HepG2 (cell line): ENCODE measurements at regions not wholly inside any gene's neighbourhood (a gene's known extent, or its start where the extent isn't known, plus 50 kb on each side); places are given as distances from the start of the nearest gene placed in this dataset.

Experiments
- ATAC-seq: fragments of 200-7000 bp; cut with Tn5 transposase; 3 replicates; pipeline ENCODE4 v1.9.1; 2020; ENCODE audit warnings: mild to moderate bottlenecking, moderate library complexity
- BruUV-seq: library from RNA; stranded (reverse); fragments of 400-500 nt; replicated peaks from 2 replicates; lab custom pipeline; 2021; lab: Mats Ljungman, UMichigan
- CTCF ChIA-PET: fragments of 300-600 bp; formaldehyde crosslinking; extraction: SDS; loops from one replicate; lab custom pipeline; 2021; ENCODE audit warnings: low total read pairs, inconsistent platforms, low intra/inter-chr PET ratio; lab: Yijun Ruan, JAX
- POLR2A ChIA-PET: fragments of 350-600 bp; sonication (Branson Sonifier 250); formaldehyde crosslinking; loops from one replicate; lab custom pipeline; 2020; ENCODE audit warnings: antibody characterized with exemption, inconsistent platforms; lab: Yijun Ruan, JAX
- DNase-seq: peaks from one replicate; pipeline ENCODE4 v3.0.0-alpha.2; 2015; ENCODE audit warnings: low spot score
- FAIRE-seq: peaks from 3 replicates; lab custom pipeline; 2011; peaks lifted over from hg19 to GRCh38; lab: Jason Lieb, UNC
- H2AFZ ChIP-seq: one replicate; pipeline ENCODE4 v1.6.1; 2011; ENCODE audit warnings: low read length, inconsistent platforms
- H3K27ac ChIP-seq: fragments of 300-600 bp; 3 replicates; pipeline ENCODE4 v1.8.0; 2011; ENCODE audit warnings: mixed run types, mild to moderate bottlenecking, mixed read lengths, low read length, inconsistent platforms; ENCODE audit not compliant: insufficient read depth; ENCODE audit errors: extremely low read length
- H3K27me3 ChIP-seq, 2 experiments: fragments of 200-600 bp in 1 of 2; 2 replicates in 1 of 2; 3 replicates in 1 of 2; pipeline versions ENCODE4 v1.6.0 to v1.8.0; 2011; ENCODE audit warnings: low read length in 2 of 2, mild to moderate bottlenecking in 2 of 2, moderate library complexity in 2 of 2, inconsistent platforms in 1 of 2; ENCODE audit not compliant: insufficient read depth in 2 of 2, control insufficient read depth in 1 of 2
- H3K36me3 ChIP-seq, 2 experiments: fragments of 200-600 bp in 1 of 2; replicated peaks in 1 of 2; 2 replicates in 1 of 2; 3 replicates in 1 of 2; pipeline versions ENCODE4 v1.5.1 to v1.8.0; 2011; ENCODE audit warnings: low read length in 2 of 2, inconsistent platforms in 1 of 2; ENCODE audit not compliant: insufficient read depth in 2 of 2, control insufficient read depth in 1 of 2
- H3K4me1 ChIP-seq: 2 replicates; pipeline ENCODE4 v1.5.1; 2012; ENCODE audit warnings: low read length, inconsistent platforms; ENCODE audit not compliant: insufficient read depth
- H3K4me2 ChIP-seq: 2 replicates; pipeline ENCODE4 v1.6.0; 2011; ENCODE audit warnings: low read depth, low read length, inconsistent platforms
- H3K4me3 ChIP-seq, 3 experiments: fragments of 200-600 bp in 1 of 3; sonication (generic), shearing (Covaris generic) in 1 of 3; replicated peaks in 1 of 3; 2 replicates each; pipeline ENCODE4 v1.5.1; 2011 to 2016; ENCODE audit warnings: low read length in 3 of 3, inconsistent platforms in 2 of 3, low read depth in 2 of 3, mild to moderate bottlenecking in 2 of 3, control low read depth in 1 of 3, mixed read lengths in 1 of 3; ENCODE audit not compliant: insufficient read depth in 1 of 3
- H3K79me2 ChIP-seq: one replicate; pipeline ENCODE4 v1.6.1; 2011; ENCODE audit warnings: low read length, inconsistent platforms; ENCODE audit not compliant: insufficient read depth
- H3K9ac ChIP-seq: 2 replicates; pipeline ENCODE4 v1.6.0; 2011; ENCODE audit warnings: mild to moderate bottlenecking, low read depth, low read length, inconsistent platforms; ENCODE audit not compliant: insufficient read depth
- H3K9me3 ChIP-seq: 2 replicates; pipeline ENCODE4 v1.5.1; 2012; ENCODE audit warnings: mild to moderate bottlenecking, low read length
- H4K20me1 ChIP-seq: 2 replicates; pipeline ENCODE4 v1.6.0; 2011; ENCODE audit warnings: inconsistent platforms, mild to moderate bottlenecking, low read length, moderate library complexity; ENCODE audit not compliant: insufficient read depth
- CREM ChIP-seq, 2 experiments: sonication (generic) in 1 of 2; formaldehyde crosslinking in 1 of 2; IDR thresholded peaks; 2 replicates each; pipeline versions ENCODE4 v1.4.0 to v1.6.1; 2016 to 2020; ENCODE audit warnings: antibody characterized with exemption in 1 of 2, mild to moderate bottlenecking in 1 of 2, missing genetic modification reagents in 1 of 2
- DNMT3B ChIP-seq: conservative IDR thresholded peaks from 2 replicates; pipeline ENCODE4 v1.6.1; 2016; ENCODE audit warnings: missing biosample characterization, control low read depth
- ETV6 ChIP-seq: sonication (generic); formaldehyde crosslinking; conservative IDR thresholded peaks from 2 replicates; pipeline ENCODE4 v1.4.0; 2020; ENCODE audit warnings: missing genetic modification reagents
- MTF2 ChIP-seq: sonication (generic); formaldehyde crosslinking; IDR thresholded peaks from 2 replicates; pipeline ENCODE4 v1.5.0; 2020; ENCODE audit warnings: missing genetic modification reagents, borderline replicate concordance
- PITX1 ChIP-seq: sonication (generic); formaldehyde crosslinking; IDR thresholded peaks from 2 replicates; pipeline ENCODE4 v1.5.1; 2020; ENCODE audit warnings: mild to moderate bottlenecking, missing genetic modification reagents
- SIN3A ChIP-seq: IDR thresholded peaks from 2 replicates; pipeline ENCODE4 v1.6.1; 2011; ENCODE audit warnings: low read depth, mild to moderate bottlenecking, control low read depth, low read length, borderline replicate concordance
- SIN3B ChIP-seq: fragments of 150-350 bp; IDR thresholded peaks from 2 replicates; pipeline ENCODE4 v1.6.1; 2014; ENCODE audit warnings: low read length
- TBX3 ChIP-seq: fragments of 450-650 bp; IDR thresholded peaks from 2 replicates; pipeline ENCODE4 v1.6.1; 2017; ENCODE audit warnings: antibody characterized with exemption, mild to moderate bottlenecking, inconsistent platforms, borderline replicate concordance
- THAP9 ChIP-seq: sonication (generic); formaldehyde crosslinking; IDR thresholded peaks from 2 replicates; pipeline ENCODE4; 2020; ENCODE audit warnings: missing genetic modification reagents, mild to moderate bottlenecking, borderline replicate concordance
- ZBTB37 ChIP-seq: sonication (generic); formaldehyde crosslinking; IDR thresholded peaks from 2 replicates; pipeline ENCODE4 v1.4.0; 2020; ENCODE audit warnings: mild to moderate bottlenecking, missing genetic modification reagents
- ZBTB7B ChIP-seq: sonication (generic); formaldehyde crosslinking; IDR thresholded peaks from 2 replicates; pipeline ENCODE4 v1.4.0; 2020; ENCODE audit warnings: missing genetic modification reagents
- ZNF12 ChIP-seq: sonication (generic); formaldehyde crosslinking; IDR thresholded peaks from 2 replicates; pipeline ENCODE4 v1.5.0; 2020; ENCODE audit warnings: missing genetic modification reagents
- ZNF224 ChIP-seq: sonication (generic); formaldehyde crosslinking; IDR thresholded peaks from 2 replicates; pipeline ENCODE4 v1.5.0; 2020; ENCODE audit warnings: mild to moderate bottlenecking, missing genetic modification reagents
- ZNF564 ChIP-seq: sonication (generic); formaldehyde crosslinking; IDR thresholded peaks from 2 replicates; pipeline ENCODE4 v1.8.1; 2023; ENCODE audit warnings: mild to moderate bottlenecking, missing genetic modification reagents
- ZNF7 ChIP-seq: IDR thresholded peaks from 2 replicates; pipeline ENCODE4 v1.6.1; 2016; ENCODE audit warnings: missing biosample characterization, missing genetic modification reagents
- ZNF768 ChIP-seq: sonication (generic); formaldehyde crosslinking; IDR thresholded peaks from 2 replicates; pipeline ENCODE4 v1.4.0; 2020; ENCODE audit warnings: missing genetic modification reagents
- ZNF773 ChIP-seq: sonication (generic); formaldehyde crosslinking; IDR thresholded peaks from 2 replicates; pipeline ENCODE4 v1.4.0; 2020; ENCODE audit warnings: missing genetic modification reagents, borderline replicate concordance
- in situ Hi-C: cut with HindIII; loops from 2 replicates; pipeline ENCODE4 v1.10.0; 2017; ENCODE audit warnings: low pct_unique_long_range_greater_than_20kb; ENCODE audit not compliant: extremely low pct_ligation_motif_present
- intact Hi-C: fragments of 100-400 bp; cut with micrococcal nuclease; formaldehyde crosslinking; loops from one replicate; pipeline ENCODE4 v1.10.0; 2022; ENCODE audit not compliant: unreplicated experiment

- no peak for ATAC-seq
- Histone ChIP-seq H3K4me3 (no peak overlapping the region), H4K20me1 (no peaks in the 10 kb centered on the region), H3K36me3 (no peaks in the 10 kb centered on the region), H3K9ac (no peak overlapping the region), H3K79me2 (no peaks in the 10 kb centered on the region), H3K9me3 (no peaks in the 10 kb centered on the region)
- CTCF ChIA-PET, result no interaction called here
- POLR2A ChIA-PET, result no interaction called here
- no peak for DNase-seq
- TF ChIP-seq ETV6 (CRISPR knock-in tag), result no peak
- TF ChIP-seq MTF2, result no peak
- TF ChIP-seq ZBTB37 (CRISPR knock-in tag), result no peak
- no peak for TF ChIP-seq ZNF768 (CRISPR knock-in tag)
- no peak for TF ChIP-seq ZNF224
- TF ChIP-seq ZNF12 (CRISPR knock-in tag), result no peak
- no peak for TF ChIP-seq SIN3B
- no peak for TF ChIP-seq CREM (IDR thresholded peaks at IDR 0.05)
- TF ChIP-seq CREM (CRISPR knock-in tag; IDR thresholded peaks at IDR 0.05), result no peak
- no peak for TF ChIP-seq PITX1 (CRISPR knock-in tag)
- no peak for TF ChIP-seq ZNF7
- TF ChIP-seq THAP9 (CRISPR knock-in tag), result no peak
- no peak for TF ChIP-seq ZNF773
- TF ChIP-seq TBX3, result no peak
- no peak for TF ChIP-seq ZBTB7B
- no peak for TF ChIP-seq ZNF564
- no peak for TF ChIP-seq SIN3A
- no peak for TF ChIP-seq DNMT3B
- TF ChIP-seq, all 625 proteins: peak for 0
- FAIRE-seq, result no peak
- no peak overlapping the region for H3K4me2 ChIP-seq
- H3K27me3 ChIP-seq, result no peaks in the 10 kb centered on the region
- no peak overlapping the region for H3K27ac ChIP-seq
- BruUV-seq, result no TSS peak
- intact Hi-C loops, result no loop called here
- H2AFZ ChIP-seq, result no peak overlapping the region
- in situ Hi-C loops, result no loop called here
- no peaks in the 10 kb centered on the region for H3K4me1 ChIP-seq
Measured at GRCh38 chr3:117286488-117286887, 576.9 kb downstream of the TUSC7 start.
